ENCODE measurements at regions not wholly inside any gene's neighbourhood (a gene's known extent, or its start where the extent isn't known, plus 50 kb on each side); places are given as distances from the start of the nearest gene placed in this dataset.

- Histone ChIP-seq H3K27ac (ENCODE audit: extremely low read length, insufficient read depth, low read length) (no peak overlapping the region), H3K4me1 (ENCODE audit: insufficient read depth, low read length) (no peaks in the 10 kb centered on the region), H3K27me3 (ENCODE audit: control insufficient read depth in 1 of 2, insufficient read depth in 2 of 2, low read length in 2 of 2) (peaks cover 3 to 35% of the 10 kb centered on the region in 2 experiments; a peak in 4 of 5 replicates), H4K20me1 (ENCODE audit: insufficient read depth, low read length) (no peaks in the 10 kb centered on the region), H3K4me2 (ENCODE audit: low read depth, low read length) (no peak overlapping the region), H3K79me2 (ENCODE audit: insufficient read depth, low read length) (no peaks in the 10 kb centered on the region), H3K36me3 (replicated peaks in 1 of 2; ENCODE audit: control insufficient read depth in 1 of 2, insufficient read depth in 2 of 2, low read length in 2 of 2) (no peaks in the 10 kb centered on the region), H3K9me3 (ENCODE audit: low read length) (no peaks in the 10 kb centered on the region), H3K4me3 (replicated peaks in 1 of 3; ENCODE audit: insufficient read depth in 1 of 3, low read depth in 2 of 3, low read length in 3 of 3) (no peak overlapping the region), H3K9ac (ENCODE audit: insufficient read depth, low read depth, low read length) (no peak overlapping the region), H2AFZ (ENCODE audit: low read length) (no peak overlapping the region)
- DNase-seq (ENCODE audit: low spot score): no peak
- ChIA-PET CTCF (ENCODE audit: low intra/inter-chr PET ratio, low total read pairs) (no interaction called here), POLR2A (no interaction called here)
- ATAC-seq: no peak
- WGBS (ENCODE audit: low lambda C conversion rate): 5% methylated on average over 15 of the region's 15 CpGs
- FAIRE-seq: no peak
- in situ Hi-C loops (cut with HindIII; ENCODE audit: extremely low pct_ligation_motif_present, low pct_unique_long_range_greater_than_20kb): loop anchor here (5.0 kb wide), 1 partner anchor 198 kb away; no protein-coding TSS in a partner anchor
- BruUV-seq (replicated peaks): no TSS peak
- no peak for TF ChIP-seq SATB2 (CRISPR knock-in tag; IDR thresholded peaks at IDR 0.05)
- no peak for TF ChIP-seq ZNF556 (CRISPR knock-in tag; IDR thresholded peaks at IDR 0.05; ENCODE audit: borderline replicate concordance)
- TF ChIP-seq ZNF580 (CRISPR knock-in tag; IDR thresholded peaks at IDR 0.05; ENCODE audit: borderline replicate concordance, low read depth): no peak
- no peak for TF ChIP-seq ZNF253 (CRISPR knock-in tag; IDR thresholded peaks at IDR 0.05; ENCODE audit: borderline replicate concordance)
- TF ChIP-seq ZNF367 (CRISPR knock-in tag; IDR thresholded peaks at IDR 0.05; ENCODE audit: borderline replicate concordance): no peak
- no peak for TF ChIP-seq ZNF704 (CRISPR knock-in tag; IDR thresholded peaks at IDR 0.05; ENCODE audit: borderline replicate concordance)
- no peak for TF ChIP-seq ZNF224 (CRISPR knock-in tag; IDR thresholded peaks at IDR 0.05)
- TF ChIP-seq CC2D1A (CRISPR knock-in tag; IDR thresholded peaks at IDR 0.05): no peak
- TF ChIP-seq ZNF883 (CRISPR knock-in tag; IDR thresholded peaks at IDR 0.05; ENCODE audit: not compliant biosample characterization): no peak
- TF ChIP-seq ZNF619 (CRISPR knock-in tag; IDR thresholded peaks at IDR 0.05): no peak
- TF ChIP-seq, protein P1, sequence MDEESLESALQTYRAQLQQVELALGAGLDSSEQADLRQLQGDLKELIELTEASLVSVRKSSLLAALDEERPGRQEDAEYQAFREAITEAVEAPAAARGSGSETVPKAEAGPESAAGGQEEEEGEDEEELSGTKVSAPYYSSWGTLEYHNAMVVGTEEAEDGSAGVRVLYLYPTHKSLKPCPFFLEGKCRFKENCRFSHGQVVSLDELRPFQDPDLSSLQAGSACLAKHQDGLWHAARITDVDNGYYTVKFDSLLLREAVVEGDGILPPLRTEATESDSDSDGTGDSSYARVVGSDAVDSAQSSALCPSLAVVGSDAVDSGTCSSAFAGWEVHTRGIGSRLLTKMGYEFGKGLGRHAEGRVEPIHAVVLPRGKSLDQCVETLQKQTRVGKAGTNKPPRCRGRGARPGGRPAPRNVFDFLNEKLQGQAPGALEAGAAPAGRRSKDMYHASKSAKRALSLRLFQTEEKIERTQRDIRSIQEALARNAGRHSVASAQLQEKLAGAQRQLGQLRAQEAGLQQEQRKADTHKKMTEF (CRISPR knock-in tag; IDR thresholded peaks at IDR 0.05): no peak
- TF ChIP-seq SIX4 (CRISPR knock-in tag; IDR thresholded peaks at IDR 0.05): no peak
- TF ChIP-seq ZNF530 (CRISPR knock-in tag; IDR thresholded peaks at IDR 0.05; ENCODE audit: low read depth): no peak
- TF ChIP-seq NFE2L1 (CRISPR knock-in tag; IDR thresholded peaks at IDR 0.05; ENCODE audit: borderline replicate concordance): no peak
- no peak for TF ChIP-seq SKIL (CRISPR knock-in tag; IDR thresholded peaks at IDR 0.05; ENCODE audit: borderline replicate concordance)
- TF ChIP-seq ZNF781 (CRISPR knock-in tag; IDR thresholded peaks at IDR 0.05; ENCODE audit: borderline replicate concordance, not compliant biosample characterization): no peak
- no peak for TF ChIP-seq FIP1L1 (IDR thresholded peaks at IDR 0.05; ENCODE audit: borderline replicate concordance, insufficient read depth, low read depth, low read length)
- TF ChIP-seq ZNF138 (CRISPR knock-in tag; IDR thresholded peaks at IDR 0.05; ENCODE audit: low read depth): no peak
- intact Hi-C loops (cut with micrococcal nuclease; ENCODE audit: unreplicated experiment): no loop called here
Measured at GRCh38 chr20:40744072-40744817, 55.2 kb upstream of the MAFB start.
